Suprapubic skin (tissue), 4 donors: ENCODE measurements at regions not wholly inside any gene's neighbourhood (a gene's known extent, or its start where the extent isn't known, plus 50 kb on each side); places are given as distances from the start of the nearest gene placed in this dataset.

ENCODE experiments used
- DNase-seq, 2 donors: peaks; one replicate each; pipeline ENCODE4 v3.0.0-alpha.2; 2019; ENCODE audit warnings: low spot score in 2 of 2
- H3K27ac ChIP-seq: fragments of 200-600 bp; sonication (generic); one replicate; pipeline ENCODE4 v1.5.1; 2019
- H3K27me3 ChIP-seq: fragments of 200-600 bp; sonication (generic); one replicate; pipeline ENCODE4 v1.5.1; 2019
- H3K36me3 ChIP-seq: fragments of 200-600 bp; sonication (generic); one replicate; pipeline ENCODE4 v1.5.1; 2019
- H3K4me1 ChIP-seq: fragments of 200-600 bp; sonication (generic); one replicate; pipeline ENCODE4 v1.5.1; 2019
- H3K4me3 ChIP-seq: fragments of 200-600 bp; sonication (generic); one replicate; pipeline ENCODE4 v1.5.1; 2019; ENCODE audit warnings: mild to moderate bottlenecking
- H3K9me3 ChIP-seq: fragments of 200-600 bp; sonication (generic); one replicate; pipeline ENCODE4 v1.5.1; 2019
- CTCF ChIP-seq, 2 donors: fragments of 200-600 bp in 1 of 2; fragments of 450-650 bp in 1 of 2; sonication (generic) in 1 of 2; IDR thresholded peaks; one replicate each; pipeline ENCODE4 v1.5.1; 2016 to 2019; ENCODE audit warnings: antibody characterized with exemption in 2 of 2, mild to moderate bottlenecking in 1 of 2, moderate library complexity in 1 of 2
- EP300 ChIP-seq: sonication (generic); formaldehyde crosslinking; IDR thresholded peaks from one replicate; pipeline ENCODE4 v1.6.1; 2017; ENCODE audit warnings: antibody characterized with exemption
- POLR2A ChIP-seq, 2 donors: fragments of 450-650 bp; IDR thresholded peaks; one replicate each; pipeline ENCODE4 v1.6.1; 2017; ENCODE audit warnings: antibody characterized with exemption in 2 of 2, mild to moderate bottlenecking in 2 of 2, moderate library complexity in 2 of 2
- POLR2AphosphoS5 ChIP-seq, 3 donors: sonication (generic); formaldehyde crosslinking; IDR thresholded peaks; one replicate each; pipeline ENCODE4 v1.6.1; 2017; ENCODE audit warnings: antibody characterized with exemption in 3 of 3
- WGBS: methylation state at CpG from one replicate; pipeline ENCODE4 v1.1.5; 2018; 5-methylcytosine and 5-hydroxymethylcytosine counted together

- Histone ChIP-seq H3K4me1 (peaks cover 17% of the 10 kb centered on the region), H3K9me3 (no peaks in the 10 kb centered on the region), H3K27ac (no peak overlapping the region), H3K36me3 (no peaks in the 10 kb centered on the region), H3K4me3 (no peak overlapping the region), H3K27me3 (no peaks in the 10 kb centered on the region)
- DNase-seq, result peak; percentile 90
- TF ChIP-seq EP300 (no peak), CTCF (IDR thresholded peaks at IDR 0.05) (peak; percentile 89 to 96), POLR2AphosphoS5 (IDR thresholded peaks at IDR 0.05) (peak in 1 of 3 donors; percentile 18), POLR2A (IDR thresholded peaks at IDR 0.05) (no peak)
- 14% methylated on average over 8 of the region's 8 CpGs for WGBS
Observed at GRCh38 chr1:65687428-65688214, 105.1 kb upstream of the PDE4B start.

GRCh38 chr1:65688215-65688566, 104.5 kb upstream of the PDE4B start:
- no peaks in the 10 kb centered on the region for H3K36me3 ChIP-seq
- peaks cover 17% of the 10 kb centered on the region for H3K4me1 ChIP-seq
- no peak overlapping the region for H3K27ac ChIP-seq
- TF ChIP-seq EP300 (no peak), POLR2AphosphoS5 (IDR thresholded peaks at IDR 0.05) (no peak), POLR2A (IDR thresholded peaks at IDR 0.05) (no peak), CTCF (IDR thresholded peaks at IDR 0.05) (no peak)
- no peak for DNase-seq
- H3K27me3 ChIP-seq, result no peaks in the 10 kb centered on the region
- 84% methylated on average over 4 of the region's 4 CpGs for WGBS
- H3K4me3 ChIP-seq, result no peak overlapping the region
- no peaks in the 10 kb centered on the region for H3K9me3 ChIP-seq

GRCh38 chr1:65688848-65689247, 103.8 kb upstream of the PDE4B start:
- 83% methylated on average over 3 of the region's 3 CpGs for WGBS
- no peaks in the 10 kb centered on the region for H3K27me3 ChIP-seq

GRCh38 chr1:65691152-65691900, 101.4 kb upstream of the PDE4B start:
- TF ChIP-seq POLR2A (IDR thresholded peaks at IDR 0.05) (no peak), POLR2AphosphoS5 (IDR thresholded peaks at IDR 0.05) (no peak), EP300 (no peak), CTCF (IDR thresholded peaks at IDR 0.05) (no peak)
- H3K36me3 ChIP-seq, result no peaks in the 10 kb centered on the region
- H3K4me3 ChIP-seq, result no peak overlapping the region
- H3K9me3 ChIP-seq, result no peaks in the 10 kb centered on the region
- H3K27me3 ChIP-seq, result no peaks in the 10 kb centered on the region
- DNase-seq, result no peak
- 58% methylated on average over 6 of the region's 6 CpGs for WGBS
- peak overlapping the region; percentile 38 for H3K27ac ChIP-seq
- peaks cover 17% of the 10 kb centered on the region for H3K4me1 ChIP-seq

More at GRCh38 chr1:65688848-65689247, 103.8 kb upstream of the PDE4B start:
- no peaks in the 10 kb centered on the region for H3K9me3 ChIP-seq
- no peak overlapping the region for H3K27ac ChIP-seq
- no peak overlapping the region for H3K4me3 ChIP-seq
- TF ChIP-seq POLR2A (IDR thresholded peaks at IDR 0.05) (no peak), POLR2AphosphoS5 (IDR thresholded peaks at IDR 0.05) (no peak), EP300 (no peak), CTCF (IDR thresholded peaks at IDR 0.05) (no peak)
- peaks cover 17% of the 10 kb centered on the region for H3K4me1 ChIP-seq
- no peaks in the 10 kb centered on the region for H3K36me3 ChIP-seq
- no peak for DNase-seq

GRCh38 chr1:65691972-65692371, 100.7 kb upstream of the PDE4B start:
- Histone ChIP-seq H3K27ac (peak overlapping the region; percentile 38), H3K4me1 (peaks cover 17% of the 10 kb centered on the region), H3K27me3 (no peaks in the 10 kb centered on the region), H3K4me3 (no peak overlapping the region), H3K36me3 (no peaks in the 10 kb centered on the region), H3K9me3 (no peaks in the 10 kb centered on the region)
- TF ChIP-seq EP300 (no peak), CTCF (IDR thresholded peaks at IDR 0.05) (no peak), POLR2AphosphoS5 (IDR thresholded peaks at IDR 0.05) (no peak), POLR2A (IDR thresholded peaks at IDR 0.05) (no peak)
- DNase-seq, result no peak
- WGBS, result 59% methylated on average over 3 of the region's 3 CpGs
